HEK293 (cell line): ENCODE measurements at regions not wholly inside any gene's neighbourhood (a gene's known extent, or its start where the extent isn't known, plus 50 kb on each side); places are given as distances from the start of the nearest gene placed in this dataset.

Experiments
- BCL11A ChIP-seq: fragments of 450-650 bp; formaldehyde crosslinking; IDR thresholded peaks from 2 replicates; pipeline ENCODE4 v1.5.1; 2016; ENCODE audit warnings: low read depth, missing biosample characterization, missing genetic modification characterization
- CTCF ChIP-seq: fragments of 450-650 bp; formaldehyde crosslinking; IDR thresholded peaks from 2 replicates; pipeline ENCODE4 v1.5.1; 2016; ENCODE audit warnings: missing biosample characterization, missing genetic modification characterization
- ELK4 ChIP-seq: IDR thresholded peaks from 2 replicates; pipeline ENCODE4 v1.6.1; 2011; ENCODE audit warnings: mild to moderate bottlenecking, low read depth, low read length, borderline replicate concordance
- ZFP3 ChIP-seq: fragments of 450-650 bp; formaldehyde crosslinking; IDR thresholded peaks from 2 replicates; pipeline ENCODE4 v1.5.1; 2016; ENCODE audit warnings: low read depth, missing biosample characterization, missing genetic modification characterization
- ZFP37 ChIP-seq: fragments of 450-650 bp; formaldehyde crosslinking; IDR thresholded peaks from 2 replicates; pipeline ENCODE4 v1.5.1; 2016; ENCODE audit warnings: missing biosample characterization, missing genetic modification characterization
- ZNF19 ChIP-seq: fragments of 450-650 bp; formaldehyde crosslinking; IDR thresholded peaks from 2 replicates; pipeline ENCODE4; 2016; ENCODE audit warnings: missing biosample characterization, missing genetic modification characterization, low read depth

DNA sequence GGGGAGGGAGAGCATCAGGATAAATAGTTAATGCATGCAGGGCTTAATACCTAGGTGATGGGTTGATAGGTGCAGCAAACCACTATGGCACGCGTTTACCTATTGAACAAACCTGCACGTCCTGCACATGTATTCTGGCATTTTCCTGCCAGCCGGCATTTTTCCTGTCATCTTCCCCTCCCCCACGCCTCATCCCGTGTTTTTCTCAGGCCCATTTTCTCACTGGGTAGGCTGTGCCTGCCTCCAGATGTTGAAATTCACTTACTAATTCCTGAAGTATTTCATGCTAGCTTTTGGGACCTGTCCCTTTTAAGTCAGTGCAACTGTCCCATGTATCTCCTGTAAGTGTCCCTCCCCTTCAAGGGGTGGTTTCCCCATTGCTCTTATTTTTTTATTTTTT lies 220.3 kb upstream of the NPY start:
- TF ChIP-seq CTCF (tag by site-specific recombination): no peak
- TF ChIP-seq ZFP3 (tag by site-specific recombination): no peak
- no peak for TF ChIP-seq BCL11A
- no peak for TF ChIP-seq ZNF19 (tag by site-specific recombination)
- no peak for TF ChIP-seq ELK4
- no peak for TF ChIP-seq ZFP37
